ENCODE measurements at regions not wholly inside any gene's neighbourhood (a gene's known extent, or its start where the extent isn't known, plus 50 kb on each side); places are given as distances from the start of the nearest gene placed in this dataset.

DNA sequence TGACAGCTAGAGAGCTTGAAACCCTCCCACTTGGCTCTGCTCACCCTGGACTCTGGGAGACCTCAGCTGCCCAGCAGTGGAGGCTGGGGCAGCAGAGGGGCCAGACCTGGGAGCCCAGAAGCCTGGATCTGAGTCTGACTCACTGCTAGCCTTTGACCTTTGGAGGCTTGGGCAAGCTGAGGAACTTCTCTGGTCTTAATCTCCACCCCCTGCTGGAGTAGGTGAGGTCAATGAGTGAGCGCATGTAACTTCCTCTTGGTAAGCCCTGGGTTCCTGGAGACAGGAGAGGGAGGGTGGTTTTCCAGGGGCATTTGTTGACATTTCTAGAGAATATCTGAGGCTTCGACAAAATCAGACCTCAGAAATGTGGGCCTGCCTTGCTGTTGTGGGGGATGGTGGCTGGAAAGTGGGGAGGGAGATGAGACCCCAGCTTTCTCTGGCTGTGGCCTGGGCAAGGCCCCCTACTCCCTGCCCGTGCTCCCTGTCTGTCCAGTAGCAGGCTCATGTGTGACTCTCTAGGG lies 73.0 kb upstream of the YWHAQ start:
- H3K4me2 ChIP-seq (ENCODE audit: low read length), result peak overlapping the region; percentile 63
- no peak overlapping the region for H3K4me3 ChIP-seq (replicated peaks in 1 of 2; ENCODE audit: low read depth in 1 of 2, low read length in 2 of 2)
- POLR2A ChIA-PET, result interaction anchor here (1.0 kb wide), 2 partner anchors 9 to 73 kb away, joined by 3 read pairs; partner anchors contain the start of gene YWHAQ
- no peaks in the 10 kb centered on the region for H3K27me3 ChIP-seq (ENCODE audit: insufficient read depth, low read length)
- ATAC-seq (peak; percentile 83), DNase-seq (ENCODE audit: low read depth, low spot score) (peak; percentile 37)
- H3K9me2 ChIP-seq (ENCODE audit: insufficient read depth), result no peaks in the 10 kb centered on the region
- H3K27ac ChIP-seq (ENCODE audit: low read depth, low read length), result no peak overlapping the region; the same call in 1 of the 2 replicates
- RAD21 ChIA-PET (ENCODE audit: low non-redundant PET in 1 of 2, low total read pairs in 2 of 2, uncharacterized antibody in 2 of 2, unreplicated experiment in 2 of 2), result no interaction called here
- BruUV-seq (replicated peaks), result no TSS peak
- H4K20me1 ChIP-seq (ENCODE audit: insufficient read depth), result no peaks in the 10 kb centered on the region
- H3K79me2 ChIP-seq (ENCODE audit: insufficient read depth, low read length), result no peaks in the 10 kb centered on the region
- TF ChIP-seq ELF1 (IDR thresholded peaks at IDR 0.05; ENCODE audit: borderline replicate concordance, low read depth) (no peak), ZBTB33 (IDR thresholded peaks at IDR 0.05; ENCODE audit: extremely low read depth, insufficient replicate concordance, low read length) (no peak), RAD21 (IDR thresholded peaks at IDR 0.05; ENCODE audit: low read depth) (no peak), ZFX (IDR thresholded peaks at IDR 0.05) (no peak), JUND (IDR thresholded peaks at IDR 0.05) (no peak), CEBPB (IDR thresholded peaks at IDR 0.05; ENCODE audit: low read depth) (no peak), ZNF274 (IDR thresholded peaks at IDR 0.05; ENCODE audit: low read depth, low read length) (no peak), FOSL1 (IDR thresholded peaks at IDR 0.05; ENCODE audit: low read depth) (no peak), EZH2 (IDR thresholded peaks at IDR 0.05) (no peak), EZH2phosphoT487 (IDR thresholded peaks at IDR 0.05; ENCODE audit: borderline replicate concordance) (no peak), EGR1 (IDR thresholded peaks at IDR 0.05; ENCODE audit: low read depth) (no peak), YY1 (IDR thresholded peaks at IDR 0.05; ENCODE audit: extremely low read depth, insufficient replicate concordance, low read depth, low read length) (no peak)
- no peaks in the 10 kb centered on the region for H3K36me3 ChIP-seq (ENCODE audit: control insufficient read depth in 1 of 2, insufficient read depth in 2 of 2, low read length in 2 of 2)
- intact Hi-C loops (cut with micrococcal nuclease), result no loop called here
- CTCF ChIA-PET, result no interaction called here
- no peaks in the 10 kb centered on the region for H3K9me3 ChIP-seq (ENCODE audit: control insufficient read depth in 1 of 2, insufficient read depth in 1 of 2, low read depth in 1 of 2, low read length in 2 of 2)
- H3K9ac ChIP-seq (ENCODE audit: low read length), result peak overlapping the region; percentile 32; the same call in 1 of the 2 replicates
- H3K4me1 ChIP-seq (ENCODE audit: control insufficient read depth in 1 of 2, insufficient read depth in 2 of 2, low read length in 2 of 2), result peaks cover 10 to 27% of the 10 kb centered on the region in 2 experiments; a peak in 3 of 4 replicates
- H2AFZ ChIP-seq (ENCODE audit: low read depth, low read length, poor library complexity, severe bottlenecking), result peak overlapping the region; percentile 29

Measured in HCT116 (cell line).